H1 (cell line): ENCODE measurements at regions not wholly inside any gene's neighbourhood (a gene's known extent, or its start where the extent isn't known, plus 50 kb on each side); places are given as distances from the start of the nearest gene placed in this dataset.

Source experiments
- CTCF ChIA-PET: fragments of 300-600 bp; sonication (Branson Sonifier 250); formaldehyde crosslinking; loops from one replicate; lab custom pipeline; 2021; ENCODE audit not compliant: partially characterized antibody; lab: Charles Lee
- POLR2A ChIA-PET: fragments of 300-600 bp; sonication (Branson Sonifier 250); formaldehyde crosslinking; loops from one replicate; lab custom pipeline; 2021; ENCODE audit warnings: inconsistent platforms; ENCODE audit not compliant: partially characterized antibody; lab: Charles Lee
- DNase-seq, 2 experiments: peaks; one replicate each; pipeline versions ENCODE4 v3.0.0 to v3.0.0-alpha.2; 2010 to 2022; ENCODE audit warnings: low spot score in 2 of 2, low read depth in 1 of 2, mixed read lengths in 1 of 2
- FAIRE-seq: peaks from 2 replicates; lab custom pipeline; 2011; peaks lifted over from hg19 to GRCh38; lab: Jason Lieb, UNC
- H2AFZ ChIP-seq: 2 replicates; pipeline ENCODE4 v1.8.1; 2012; ENCODE audit warnings: low read length, inconsistent platforms
- H2AK5ac ChIP-seq: 2 replicates; pipeline ENCODE4 v1.6.1; 2013; ENCODE audit warnings: low read depth, low read length
- H2BK120ac ChIP-seq: replicated peaks from 2 replicates; pipeline ENCODE3; 2013; ENCODE audit warnings: low read depth, low read length, inconsistent platforms
- H2BK12ac ChIP-seq: 2 replicates; pipeline ENCODE4 v1.6.1; 2013; ENCODE audit warnings: low read depth, low read length
- H2BK15ac ChIP-seq: 2 replicates; pipeline ENCODE4 v1.6.1; 2013; ENCODE audit warnings: low read length
- H2BK20ac ChIP-seq: 2 replicates; pipeline ENCODE4 v1.6.1; 2013; ENCODE audit warnings: low read length
- H2BK5ac ChIP-seq: 2 replicates; pipeline ENCODE4 v1.6.1; 2013; ENCODE audit warnings: low read depth, low read length
- H3K14ac ChIP-seq: 2 replicates; pipeline ENCODE4 v1.6.1; 2013; ENCODE audit warnings: inconsistent platforms; ENCODE audit not compliant: insufficient read length
- H3K18ac ChIP-seq: 2 replicates; pipeline ENCODE4 v1.6.1; 2013; ENCODE audit warnings: low read length; ENCODE audit errors: extremely low read depth
- H3K23ac ChIP-seq: 2 replicates; pipeline ENCODE4 v1.6.1; 2013; ENCODE audit warnings: inconsistent platforms; ENCODE audit not compliant: insufficient read length
- H3K23me2 ChIP-seq: 2 replicates; pipeline ENCODE4 v1.6.1; 2013; ENCODE audit warnings: low read depth, low read length
- H3K27ac ChIP-seq: 2 replicates; pipeline ENCODE4 v1.6.1; 2011; ENCODE audit warnings: low read depth, low read length, inconsistent platforms
- H3K27me3 ChIP-seq, 4 experiments: replicated peaks in 1 of 4; 1 replicate in 1 of 4; 2 replicates in 3 of 4; pipeline versions ENCODE4 v1.6.1 to v1.8.1; 2011 to 2013; ENCODE audit warnings: low read length in 3 of 4, mild to moderate bottlenecking in 3 of 4, inconsistent platforms in 2 of 4, mixed read lengths in 2 of 4, moderate library complexity in 1 of 4; ENCODE audit not compliant: control insufficient read depth in 3 of 4, insufficient read depth in 3 of 4; ENCODE audit errors: extremely low read depth in 1 of 4
- H3K36me3 ChIP-seq, 4 experiments: 2 replicates each; pipeline versions ENCODE4 v1.6.1 to v1.8.1; 2011 to 2013; ENCODE audit warnings: mild to moderate bottlenecking in 4 of 4, low read length in 3 of 4, moderate library complexity in 2 of 4, control low read depth in 1 of 4, inconsistent platforms in 1 of 4; ENCODE audit not compliant: insufficient read depth in 4 of 4, control insufficient read depth in 2 of 4
- H3K4ac ChIP-seq: replicated peaks from 2 replicates; pipeline ENCODE3; 2013; ENCODE audit warnings: low read length, low read depth, mixed read lengths, inconsistent platforms; ENCODE audit not compliant: insufficient read length
- H3K4me1 ChIP-seq, 4 experiments: replicated peaks in 1 of 4; 1 replicate in 1 of 4; 2 replicates in 3 of 4; pipeline versions ENCODE4 v1.6.1 to v1.8.1; 2011 to 2013; ENCODE audit warnings: low read length in 3 of 4, inconsistent platforms in 2 of 4, mixed read lengths in 1 of 4; ENCODE audit not compliant: insufficient read depth in 4 of 4, control insufficient read depth in 3 of 4
- H3K4me2 ChIP-seq, 2 experiments: 2 replicates each; pipeline versions ENCODE4 v1.6.1 to v1.8.1; 2011 to 2013; ENCODE audit warnings: low read depth in 2 of 2, low read length in 2 of 2, control low read depth in 1 of 2, inconsistent platforms in 1 of 2, mild to moderate bottlenecking in 1 of 2; ENCODE audit not compliant: insufficient read depth in 1 of 2
- H3K4me3 ChIP-seq, 4 experiments: fragments of 200-600, 300-600 bp in 1 of 4; sonication (generic), shearing (Covaris generic), sonication (Bioruptor Twin) in 1 of 4; 2 replicates each; pipeline versions ENCODE4 v1.5.1 to v1.8.1; 2011 to 2016; ENCODE audit warnings: low read length in 4 of 4, low read depth in 3 of 4, control low read depth in 2 of 4, inconsistent platforms in 2 of 4, mild to moderate bottlenecking in 2 of 4, mixed read lengths in 1 of 4, moderate library complexity in 1 of 4; ENCODE audit not compliant: insufficient read depth in 2 of 4; ENCODE audit errors: extremely low read depth in 1 of 4
- H3K56ac ChIP-seq: replicated peaks from 2 replicates; pipeline ENCODE3; 2013; ENCODE audit warnings: low read depth, mild to moderate bottlenecking, mixed read lengths, low read length, inconsistent platforms; ENCODE audit not compliant: insufficient read length
- H3K79me1 ChIP-seq: 2 replicates; pipeline ENCODE4 v1.6.1; 2013; ENCODE audit warnings: low read depth, low read length, control low read depth
- H3K79me2 ChIP-seq, 2 experiments: 2 replicates each; pipeline versions ENCODE4 v1.6.1 to v1.8.1; 2012 to 2013; ENCODE audit warnings: low read length in 2 of 2, mild to moderate bottlenecking in 2 of 2, inconsistent platforms in 1 of 2; ENCODE audit not compliant: insufficient read depth in 2 of 2, control insufficient read depth in 1 of 2
- H3K9ac ChIP-seq, 4 experiments: replicated peaks in 1 of 4; 1 replicate in 1 of 4; 2 replicates in 3 of 4; pipeline versions ENCODE4 v1.6.1 to v1.8.1; 2011 to 2013; ENCODE audit warnings: low read depth in 3 of 4, low read length in 3 of 4, control low read depth in 2 of 4, mild to moderate bottlenecking in 2 of 4, moderate library complexity in 2 of 4, inconsistent platforms in 1 of 4; ENCODE audit errors: extremely low read depth in 1 of 4
- H3K9me3 ChIP-seq, 2 experiments: 2 replicates each; pipeline versions ENCODE4 v1.6.1 to v1.8.1; 2012 to 2013; ENCODE audit warnings: mild to moderate bottlenecking in 2 of 2, moderate library complexity in 2 of 2, control low read depth in 1 of 2, inconsistent platforms in 1 of 2, low read depth in 1 of 2, low read length in 1 of 2, mixed read lengths in 1 of 2; ENCODE audit not compliant: insufficient read depth in 2 of 2
- H4K20me1 ChIP-seq, 2 experiments: replicated peaks in 1 of 2; 2 replicates each; pipeline versions ENCODE3 to v1.8.1; 2011 to 2013; ENCODE audit warnings: inconsistent platforms in 2 of 2, low read length in 2 of 2, mild to moderate bottlenecking in 1 of 2; ENCODE audit not compliant: insufficient read depth in 2 of 2, control insufficient read depth in 1 of 2
- H4K5ac ChIP-seq: 2 replicates; pipeline ENCODE4 v1.6.1; 2013; ENCODE audit warnings: low read length, low read depth, mixed read lengths, inconsistent platforms; ENCODE audit not compliant: insufficient read length
- H4K8ac ChIP-seq: 2 replicates; pipeline ENCODE4 v1.8.0; 2013; ENCODE audit warnings: mild to moderate bottlenecking, moderate library complexity, low read length, inconsistent platforms; ENCODE audit not compliant: insufficient read depth; ENCODE audit errors: extremely low read depth
- H4K91ac ChIP-seq: replicated peaks from 2 replicates; pipeline ENCODE3; 2013; ENCODE audit warnings: low read length, mixed read lengths, inconsistent platforms; ENCODE audit not compliant: insufficient read length
- RAD21 ChIP-seq, 2 experiments: IDR thresholded peaks in 1 of 2; conservative IDR thresholded peaks in 1 of 2; 2 replicates each; pipeline ENCODE4 v1.6.1; 2011; ENCODE audit warnings: low read depth in 2 of 2, low read length in 2 of 2, improper control_type of control experiment in 1 of 2, inconsistent platforms in 1 of 2, mild to moderate bottlenecking in 1 of 2, moderate library complexity in 1 of 2
- SIX5 ChIP-seq: IDR thresholded peaks from 2 replicates; pipeline ENCODE4 v1.6.1; 2011; ENCODE audit warnings: mild to moderate bottlenecking, low read depth, low read length
- TF ChIP-seq, protein P1 (sequence below), 3 experiments: IDR thresholded peaks; 1 replicate in 2 of 3; 2 replicates in 1 of 3; pipeline versions ENCODE4 v1.5.1 to v1.6.1; 2011; ENCODE audit warnings: low read length in 3 of 3, mild to moderate bottlenecking in 3 of 3, inconsistent platforms in 2 of 3, low read depth in 1 of 3, moderate library complexity in 1 of 3; ENCODE audit not compliant: insufficient read depth in 1 of 3; ENCODE audit errors: control extremely low read depth in 1 of 3

GRCh38 chr2:84257831-84258230 lies 201.2 kb downstream of the SUCLG1 start:
- Histone ChIP-seq H3K9ac (no peak overlapping the region), H3K27ac (no peak overlapping the region), H3K23me2 (no peaks in the 10 kb centered on the region), H3K27me3 (no peaks in the 10 kb centered on the region), H3K79me2 (no peaks in the 10 kb centered on the region), H3K23ac (no peak overlapping the region), H3K14ac (no peak overlapping the region), H3K79me1 (no peaks in the 10 kb centered on the region), H4K5ac (no peak overlapping the region), H4K8ac (no peak overlapping the region), H3K18ac (no peak overlapping the region), H3K36me3 (no peaks in the 10 kb centered on the region; a peak in 1 of 8 replicates), H3K4me1 (peaks cover 0 to 2% (median 0%) of the 10 kb centered on the region in 4 experiments; a peak in 1 of 7 replicates), H3K4me2 (no peak overlapping the region), H3K4me3 (no peak overlapping the region), H2AK5ac (no peak overlapping the region), H2BK120ac (no peak overlapping the region), H2BK5ac (no peak overlapping the region), H3K56ac (no peak overlapping the region), H2AFZ (no peak overlapping the region), H2BK12ac (no peak overlapping the region), H2BK20ac (no peak overlapping the region), H3K4ac (no peak overlapping the region), H2BK15ac (no peak overlapping the region), H4K20me1 (no peaks in the 10 kb centered on the region), H4K91ac (no peak overlapping the region), H3K9me3 (peaks cover 9% of the 10 kb centered on the region in 2 experiments; a peak in 3 of 4 replicates)
- no peak for TF ChIP-seq SIX5
- peak; percentile 74 to 79 for TF ChIP-seq RAD21 (IDR thresholded peaks at IDR 0.05 in 1 of 2, conservative IDR thresholded peaks at IDR 0.05 in 1 of 2; ENCODE audit: low read depth in 2 of 2, low read length in 2 of 2)
- TF ChIP-seq, protein P1, sequence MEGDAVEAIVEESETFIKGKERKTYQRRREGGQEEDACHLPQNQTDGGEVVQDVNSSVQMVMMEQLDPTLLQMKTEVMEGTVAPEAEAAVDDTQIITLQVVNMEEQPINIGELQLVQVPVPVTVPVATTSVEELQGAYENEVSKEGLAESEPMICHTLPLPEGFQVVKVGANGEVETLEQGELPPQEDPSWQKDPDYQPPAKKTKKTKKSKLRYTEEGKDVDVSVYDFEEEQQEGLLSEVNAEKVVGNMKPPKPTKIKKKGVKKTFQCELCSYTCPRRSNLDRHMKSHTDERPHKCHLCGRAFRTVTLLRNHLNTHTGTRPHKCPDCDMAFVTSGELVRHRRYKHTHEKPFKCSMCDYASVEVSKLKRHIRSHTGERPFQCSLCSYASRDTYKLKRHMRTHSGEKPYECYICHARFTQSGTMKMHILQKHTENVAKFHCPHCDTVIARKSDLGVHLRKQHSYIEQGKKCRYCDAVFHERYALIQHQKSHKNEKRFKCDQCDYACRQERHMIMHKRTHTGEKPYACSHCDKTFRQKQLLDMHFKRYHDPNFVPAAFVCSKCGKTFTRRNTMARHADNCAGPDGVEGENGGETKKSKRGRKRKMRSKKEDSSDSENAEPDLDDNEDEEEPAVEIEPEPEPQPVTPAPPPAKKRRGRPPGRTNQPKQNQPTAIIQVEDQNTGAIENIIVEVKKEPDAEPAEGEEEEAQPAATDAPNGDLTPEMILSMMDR (IDR thresholded peaks at IDR 0.05; ENCODE audit: control extremely low read depth in 1 of 3, insufficient read depth in 1 of 3, low read depth in 1 of 3, low read length in 3 of 3), result peak in 2 of 3 experiments; percentile 52 to 55; a peak in 3 of 4 replicates
- CTCF ChIA-PET, result interaction anchor here (0.6 to 1.5 kb wide), 12 partner anchors 10 to 282 kb away, joined by 3 to 4 read pairs (median 3); no protein-coding TSS in a partner anchor
- FAIRE-seq (no peak), DNase-seq (no peak)
- POLR2A ChIA-PET, result no interaction called here
